Glomerular visceral epithelial cell (primary cell): ENCODE measurements at regions not wholly inside any gene's neighbourhood (a gene's known extent, or its start where the extent isn't known, plus 50 kb on each side); places are given as distances from the start of the nearest gene placed in this dataset.
"Not testable (repeated sequence)": the region's sequence is repeated elsewhere in the genome, so short reads cannot be mapped to it uniquely, and the experiment has no call there.

Experiments
- DNase-seq: peaks from one replicate; pipeline ENCODE4 v3.0.0-alpha.2; 2016; ENCODE audit errors: extremely low spot score

DNA sequence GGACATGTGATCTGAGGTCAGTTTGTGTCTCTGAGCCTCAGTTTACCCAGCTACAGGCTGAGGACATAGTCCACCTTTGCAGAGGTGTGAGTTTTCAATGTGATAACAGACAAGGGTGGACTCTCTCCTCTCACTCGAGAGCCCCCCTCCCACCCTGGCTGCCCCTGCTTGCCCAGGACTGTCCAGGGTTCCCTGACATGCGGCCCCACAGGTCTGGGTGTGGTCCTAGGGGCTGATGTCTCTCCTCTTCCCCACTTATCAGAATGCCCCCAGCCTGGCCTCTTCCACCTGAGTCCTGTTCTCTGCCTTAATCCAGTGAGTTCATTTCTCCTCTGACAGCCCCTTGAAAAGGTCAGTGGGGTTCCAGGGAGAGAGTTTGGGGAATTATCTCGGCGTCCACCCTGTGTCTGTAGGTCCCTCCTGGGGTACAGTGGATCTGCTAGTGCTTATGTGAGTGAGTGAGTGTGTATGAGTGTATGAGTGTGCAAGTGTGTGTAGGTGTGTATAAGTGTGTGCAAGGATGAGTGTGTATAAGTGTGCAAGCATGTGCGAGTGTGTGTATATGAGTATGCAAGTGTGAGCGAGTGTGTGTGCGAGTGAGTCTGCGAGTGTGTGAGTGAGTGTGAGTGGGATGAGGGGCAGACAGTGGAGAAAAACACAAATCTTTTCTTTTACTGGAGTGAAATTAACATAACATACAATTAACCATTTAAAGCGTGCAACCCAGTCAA lies 175.0 kb downstream of the IRF8 start:
- DNase-seq = no peak

DNA sequence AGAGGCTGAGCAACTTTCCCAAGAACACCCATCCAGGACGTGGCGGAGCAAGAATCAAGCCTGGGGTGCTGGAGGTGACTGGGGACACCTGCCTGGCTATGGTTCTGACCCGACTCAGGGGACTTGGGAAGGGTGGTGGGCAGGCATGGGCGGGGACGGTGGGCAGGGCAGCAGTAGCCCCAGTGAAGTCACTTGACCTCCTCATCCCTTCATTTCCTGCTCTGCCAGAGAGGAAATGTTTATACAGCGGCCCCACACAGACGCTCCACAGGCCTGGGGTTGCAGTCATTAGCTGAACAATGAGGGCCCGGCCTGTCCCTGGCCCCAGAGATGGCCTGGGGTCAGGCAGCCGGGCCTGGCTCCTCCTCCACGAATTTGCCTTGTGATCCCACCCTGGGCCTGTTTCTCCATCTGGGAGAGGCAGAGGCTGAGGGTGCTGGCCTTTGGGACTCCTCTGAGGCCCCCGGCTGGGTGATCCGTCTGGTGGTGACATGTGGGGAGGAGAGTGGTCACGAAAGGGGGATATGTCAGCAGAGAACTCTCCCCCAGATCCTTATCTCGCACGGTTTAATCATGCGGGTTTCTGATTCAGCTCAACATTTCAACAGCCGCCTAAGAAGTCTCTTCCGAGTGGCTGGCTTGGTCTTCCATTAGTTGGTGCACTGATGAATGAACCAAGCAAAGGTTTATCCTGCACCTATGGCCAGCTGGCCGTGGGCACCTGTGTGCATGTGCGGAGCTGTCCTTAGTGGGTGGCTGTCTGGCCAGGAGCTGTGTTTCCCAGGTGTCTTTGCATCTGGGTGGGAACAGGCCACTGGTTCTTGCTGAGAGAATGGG lies 175.9 kb downstream of the IRF8 start:
- no peak for DNase-seq

DNA sequence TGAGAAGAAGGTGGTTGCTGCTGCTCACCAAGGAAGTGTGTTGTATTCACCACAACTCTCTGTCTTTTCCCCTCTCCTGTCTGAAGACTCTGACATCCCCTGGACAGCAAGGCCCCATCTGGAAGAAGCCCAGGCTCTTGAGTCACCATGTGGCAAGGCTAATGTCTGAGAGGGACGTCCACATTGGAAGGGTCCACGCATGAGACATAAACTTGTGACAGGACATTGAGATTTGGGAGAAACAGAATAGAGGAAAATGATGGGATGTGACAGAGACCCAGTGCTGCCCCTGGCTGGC lies 176.5 kb downstream of the IRF8 start:
- no peak for DNase-seq

DNA sequence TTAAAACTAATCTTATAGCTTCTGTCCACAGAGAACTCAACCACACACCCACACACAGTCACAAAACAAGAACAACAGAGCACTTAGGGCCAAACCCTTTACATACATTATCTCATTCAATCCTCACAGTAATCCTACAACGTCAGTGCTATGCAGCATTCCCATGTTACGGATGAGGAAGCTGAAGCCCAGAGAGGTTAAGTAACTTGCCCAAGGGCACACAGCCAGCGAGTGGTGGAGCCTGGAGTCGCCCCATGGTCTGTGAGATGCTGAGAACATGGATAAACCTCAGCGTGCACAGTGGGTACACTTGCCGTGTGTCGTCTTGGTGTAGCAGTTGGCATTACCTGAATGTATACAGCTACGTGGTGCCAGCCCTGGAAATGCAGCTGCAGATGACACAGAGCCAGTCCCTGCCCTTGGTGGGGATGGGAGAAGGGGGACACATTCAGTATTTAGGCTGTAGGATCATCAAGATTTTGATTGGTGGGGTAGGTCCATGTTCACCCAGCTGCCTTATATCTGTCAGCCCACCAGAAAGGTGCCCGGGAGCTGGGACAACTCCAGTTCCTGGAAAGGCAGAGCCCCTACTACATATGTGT lies 177.0 kb downstream of the IRF8 start:
- DNase-seq = no peak

DNA sequence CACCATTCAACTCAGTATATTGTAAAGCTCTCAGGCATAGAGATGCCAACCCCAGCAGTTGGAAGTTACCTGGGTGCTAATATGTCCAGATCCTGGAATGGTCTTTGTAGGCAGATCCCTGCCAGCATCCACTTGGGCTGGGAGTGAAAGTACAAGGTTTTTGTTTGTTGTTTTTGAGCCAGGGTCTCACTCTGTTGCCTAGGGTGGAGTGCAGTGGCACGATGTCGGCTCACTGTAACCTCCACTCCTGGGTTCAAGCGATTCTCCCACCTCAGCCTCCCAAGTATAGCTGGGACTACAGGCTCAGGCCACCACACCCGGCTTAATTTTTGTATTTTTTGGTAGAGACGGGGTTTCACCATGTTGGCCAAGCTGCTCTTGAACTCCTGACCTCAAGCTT lies 177.6 kb downstream of the IRF8 start:
- no peak for DNase-seq

DNA sequence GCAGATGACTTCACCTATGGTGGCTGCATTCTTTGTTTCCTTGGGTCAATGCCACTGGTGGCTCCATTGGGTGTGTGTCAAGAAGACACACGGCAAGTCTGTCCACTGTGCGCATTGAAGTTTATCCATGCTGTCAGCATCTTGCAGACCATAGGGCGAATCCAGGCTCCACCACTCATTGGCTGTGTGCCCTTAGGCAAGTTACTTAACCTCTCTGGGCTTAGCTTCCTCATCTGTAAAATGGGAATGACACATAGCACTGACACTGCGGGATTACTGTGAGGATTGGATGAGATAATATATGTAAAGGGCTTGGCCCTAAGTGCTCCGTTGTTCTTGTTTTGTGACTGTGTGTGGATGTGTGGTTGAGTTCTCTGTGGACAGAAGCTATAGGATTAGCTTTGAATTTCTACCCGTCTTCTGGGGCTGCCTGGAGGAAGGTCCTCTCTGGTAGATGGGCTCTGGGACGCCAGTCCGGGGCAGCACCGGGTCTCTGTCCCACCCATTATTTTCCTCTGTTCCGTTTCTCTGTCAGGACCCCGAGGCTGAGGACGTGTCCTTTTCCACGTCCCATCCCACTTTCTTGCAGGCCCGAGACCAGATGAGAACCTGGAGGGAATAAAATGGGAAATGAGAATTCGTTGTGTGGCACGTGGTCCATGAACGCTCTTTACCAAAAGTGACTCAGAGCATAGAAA lies 178.4 kb downstream of the IRF8 start:
- no peak for DNase-seq

DNA sequence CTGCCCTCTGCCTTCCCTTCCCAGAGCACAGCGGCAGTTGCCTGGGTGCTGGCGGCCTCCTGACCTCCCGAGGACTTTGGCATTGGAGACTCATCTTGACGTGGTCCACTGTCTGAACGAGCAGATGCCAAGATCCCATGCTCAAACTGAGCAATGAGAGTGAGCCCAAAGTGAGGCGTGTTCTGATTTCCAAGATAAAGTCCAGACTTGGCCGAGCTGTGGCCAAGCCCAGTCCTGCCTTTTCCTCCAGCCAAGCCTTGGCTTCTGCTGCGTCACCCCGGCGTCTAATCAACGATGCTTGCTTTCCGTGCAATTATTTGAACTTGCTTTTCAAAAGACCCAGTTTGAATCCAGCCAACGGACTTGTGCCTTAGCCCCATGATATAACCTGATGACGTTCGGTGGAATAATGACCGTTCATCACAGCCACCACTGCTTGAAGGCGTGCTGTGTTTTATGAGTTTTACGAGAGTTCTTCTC lies 179.2 kb downstream of the IRF8 start:
- no peak for DNase-seq

DNA sequence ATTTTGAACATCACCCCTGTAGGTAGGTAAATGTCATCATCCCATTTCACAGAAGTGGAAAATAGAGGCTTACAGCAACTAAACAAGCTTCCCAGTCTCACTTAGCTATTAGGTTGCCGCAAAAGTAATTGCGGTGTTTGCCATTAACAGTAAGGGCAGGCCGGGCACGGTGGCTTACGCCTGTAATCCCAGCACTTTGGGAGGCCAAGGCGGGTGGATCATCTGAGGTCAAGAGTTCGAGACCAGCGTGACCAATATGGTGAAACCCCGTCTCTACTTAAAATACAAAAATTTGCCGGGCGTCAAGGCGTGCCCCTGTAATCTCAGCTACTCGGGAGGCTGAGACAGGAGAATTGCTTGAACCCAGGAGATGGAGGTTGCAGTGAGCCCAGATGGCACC lies 179.7 kb downstream of the IRF8 start:
- not testable (repeated sequence) for DNase-seq

DNA sequence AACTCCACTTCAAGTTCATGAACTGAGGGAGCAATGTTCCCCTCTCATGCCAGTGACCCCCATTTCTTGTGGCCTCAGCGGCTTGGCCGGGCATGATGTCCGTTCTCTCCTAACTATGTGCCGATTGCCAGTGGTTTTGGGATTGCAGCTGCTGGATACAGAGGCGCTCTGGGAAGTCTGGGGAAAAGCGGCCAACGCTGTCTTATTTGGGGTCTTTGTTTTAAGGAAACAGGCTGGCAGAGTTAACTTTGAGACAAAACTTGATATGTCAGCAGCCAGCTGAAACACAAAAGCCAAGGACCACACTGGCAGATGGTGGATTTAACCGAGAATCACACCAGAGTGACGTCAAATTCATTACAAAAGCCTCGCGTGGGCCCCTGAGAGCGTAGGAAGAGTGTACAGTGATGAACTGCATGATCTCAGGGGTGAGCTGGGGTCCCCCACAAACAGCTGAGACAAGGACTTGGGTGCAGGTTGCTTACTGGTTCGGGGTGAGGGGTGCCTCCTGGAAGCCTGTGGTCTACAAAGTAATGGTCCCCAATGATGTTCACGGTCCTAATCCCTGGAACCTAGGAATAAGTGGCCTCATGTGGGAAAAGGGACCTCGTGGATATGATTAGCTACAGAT lies 180.4 kb downstream of the IRF8 start:
- no peak for DNase-seq

DNA sequence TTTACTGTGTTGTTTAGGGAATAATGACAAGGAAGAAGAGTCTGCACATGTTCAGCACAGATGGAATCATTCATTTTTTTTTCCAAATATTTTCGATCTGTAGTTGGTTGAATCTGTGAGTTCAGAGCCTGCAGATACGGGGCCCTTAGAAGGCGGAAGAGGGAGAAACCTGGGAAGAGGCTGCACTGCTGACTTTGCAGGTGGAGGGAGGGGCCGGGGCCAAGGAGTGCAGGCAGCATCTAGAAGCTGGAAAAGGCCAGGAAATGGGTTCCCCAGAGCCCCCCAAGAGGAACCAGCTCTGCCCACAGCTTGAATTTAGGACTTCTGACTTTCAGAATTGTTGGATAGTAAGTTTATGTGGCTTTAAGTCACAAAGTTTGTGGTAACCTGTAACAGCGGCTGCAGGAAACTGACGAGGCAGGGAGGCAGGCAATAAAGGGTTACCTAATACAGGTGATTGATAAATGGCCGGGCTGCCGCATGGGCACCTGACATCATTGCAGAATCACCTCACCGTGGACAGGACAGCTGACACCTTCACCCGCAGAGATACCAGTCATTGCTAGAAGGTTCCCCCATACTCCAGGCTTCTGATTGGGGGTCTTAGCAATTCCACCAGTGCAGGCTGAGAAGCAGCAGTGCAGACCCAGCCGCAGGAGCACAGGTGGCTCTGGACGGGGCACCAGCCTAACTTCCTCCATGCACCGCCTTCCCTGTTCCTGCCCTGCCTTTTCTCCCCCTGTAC lies 181.3 kb downstream of the IRF8 start:
- DNase-seq = no peak

DNA sequence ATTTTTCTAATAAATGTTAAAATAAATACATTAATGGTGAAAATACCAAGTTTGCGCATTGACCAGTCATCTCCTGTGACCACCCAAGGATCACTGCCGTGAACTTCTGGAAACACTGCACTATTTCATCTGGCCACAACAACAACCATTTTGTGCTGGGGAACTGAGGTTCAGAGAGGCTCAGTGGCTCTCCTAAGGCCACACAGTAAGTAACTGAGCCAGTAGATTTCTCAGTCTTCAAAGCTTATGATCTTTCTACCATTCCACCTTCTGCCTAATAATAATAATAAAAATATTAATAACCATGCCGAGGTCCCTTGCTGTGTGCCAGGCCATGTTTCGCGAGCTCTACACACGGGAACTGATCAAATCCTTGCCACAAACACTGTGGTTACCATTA lies 182.0 kb downstream of the IRF8 start:
- DNase-seq = no peak

DNA sequence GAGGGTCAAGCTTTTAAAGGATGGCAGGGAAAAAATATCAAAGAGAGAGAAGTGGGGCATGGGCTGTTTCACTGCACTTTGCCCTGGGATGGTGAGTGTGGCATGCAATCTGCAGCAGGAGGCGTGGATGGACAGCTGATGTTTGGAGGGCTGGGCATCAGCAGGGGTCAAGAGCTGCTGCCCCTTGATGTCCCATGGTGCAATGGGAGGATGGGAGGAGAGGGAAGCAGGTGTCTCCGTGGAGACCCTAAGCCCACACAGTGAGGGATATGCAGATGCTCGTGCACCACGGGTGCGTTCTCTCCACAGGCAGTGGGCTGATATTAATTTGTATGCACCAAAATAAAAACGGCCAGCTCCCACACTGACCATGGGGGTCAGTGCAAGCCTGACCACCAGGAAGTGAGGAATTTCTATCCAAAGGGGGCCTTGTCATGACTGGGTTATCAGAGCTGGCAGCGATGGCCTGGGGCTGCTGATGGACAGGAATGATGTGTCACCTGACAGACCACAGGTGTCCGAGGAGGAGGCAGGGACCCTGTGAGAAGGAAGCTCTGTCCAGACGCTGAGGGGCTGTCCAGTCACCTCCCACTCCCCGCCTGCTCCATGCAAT lies 183.6 kb downstream of the IRF8 start:
- no peak for DNase-seq

DNA sequence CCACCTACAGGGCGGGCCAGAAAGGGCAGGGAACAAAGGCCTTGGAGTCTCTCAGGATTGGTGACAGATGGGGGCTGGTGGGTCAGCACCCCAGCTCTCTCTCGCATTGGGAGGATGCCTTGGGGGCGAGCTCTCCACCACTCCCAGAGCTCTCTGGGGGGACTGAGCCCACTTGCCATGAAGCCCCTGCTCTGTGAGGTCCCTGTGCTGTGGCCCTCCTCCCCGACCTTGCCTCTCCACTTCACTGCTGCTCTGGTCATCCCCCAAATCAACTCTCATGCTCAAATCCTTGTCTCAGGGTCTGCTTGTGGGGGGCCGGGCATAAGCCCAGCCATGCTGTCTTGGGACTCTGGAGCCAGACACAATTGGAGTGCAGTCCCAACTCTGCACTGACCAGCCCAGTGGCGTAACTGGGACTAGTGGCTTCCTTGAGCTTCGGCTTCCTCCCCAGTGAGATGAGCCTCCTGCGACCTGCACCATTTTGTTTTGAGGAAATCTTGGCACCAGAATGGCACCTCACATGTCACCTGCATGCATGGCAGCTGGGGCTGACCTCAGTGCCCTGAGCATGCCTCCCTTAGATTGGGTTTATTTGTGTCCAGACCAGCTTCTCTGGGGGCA lies 184.5 kb downstream of the IRF8 start:
- no peak for DNase-seq

DNA sequence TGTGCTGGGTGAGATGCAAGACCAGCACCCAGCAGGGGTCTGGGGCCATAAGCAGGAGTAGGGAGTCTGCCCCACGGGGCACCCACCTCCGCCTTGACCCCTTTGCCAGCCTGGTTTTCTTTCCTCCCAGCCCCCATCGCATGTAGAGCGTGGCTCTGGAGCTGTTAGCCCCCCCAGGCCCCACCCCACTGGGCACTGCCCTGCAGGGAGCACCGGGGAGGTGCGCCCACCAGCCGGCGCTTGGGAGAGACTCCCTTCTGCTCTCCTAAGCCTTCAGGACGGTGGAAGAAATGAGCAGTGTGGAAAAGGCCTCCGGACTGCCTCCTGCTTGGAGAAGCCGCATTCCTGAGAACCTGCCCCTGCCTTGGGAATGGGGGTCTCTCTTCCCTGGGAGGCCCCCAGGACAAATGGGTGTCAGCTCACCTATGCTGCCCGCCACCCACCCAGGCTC lies 186.2 kb downstream of the IRF8 start:
- DNase-seq = no peak

DNA sequence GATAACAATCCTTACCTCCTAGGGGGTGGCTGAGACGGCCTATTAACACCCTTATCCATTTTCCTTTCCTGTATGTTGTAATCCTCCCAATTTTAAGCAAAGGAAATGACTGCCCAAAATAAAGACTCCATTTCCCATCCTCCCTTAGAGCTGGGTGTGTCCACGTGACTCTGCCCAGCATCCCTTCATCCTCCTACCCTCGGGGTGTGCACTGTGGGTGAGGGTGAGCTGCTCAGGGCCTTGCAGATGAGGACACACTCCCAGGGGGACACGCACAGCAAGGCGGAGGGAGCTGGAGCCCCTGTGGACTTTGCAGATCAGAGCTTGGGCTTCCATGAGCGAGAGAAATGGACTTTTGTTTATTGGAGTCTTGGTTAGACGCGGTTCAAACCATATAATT lies 186.8 kb downstream of the IRF8 start:
- no peak for DNase-seq

DNA sequence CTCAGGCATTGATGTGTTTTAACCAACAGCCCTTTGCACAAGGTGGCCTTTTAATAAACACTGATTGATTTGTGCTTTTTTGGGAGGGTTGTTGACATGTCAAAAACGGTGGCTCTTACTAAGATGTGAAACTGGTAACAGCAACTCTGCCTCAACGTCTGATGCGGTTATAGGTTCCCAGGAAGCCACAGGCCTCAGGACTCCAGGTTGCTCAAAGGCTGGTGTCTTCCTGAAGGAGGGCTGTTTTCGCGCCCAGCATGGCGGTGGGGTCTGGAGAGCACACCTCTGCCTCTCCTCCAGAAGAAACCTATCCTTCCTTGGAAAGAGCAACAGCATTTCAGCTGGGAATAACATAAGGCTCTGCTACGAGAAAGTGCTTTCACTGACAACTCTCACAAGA lies 187.5 kb downstream of the IRF8 start:
- DNase-seq = no peak

DNA sequence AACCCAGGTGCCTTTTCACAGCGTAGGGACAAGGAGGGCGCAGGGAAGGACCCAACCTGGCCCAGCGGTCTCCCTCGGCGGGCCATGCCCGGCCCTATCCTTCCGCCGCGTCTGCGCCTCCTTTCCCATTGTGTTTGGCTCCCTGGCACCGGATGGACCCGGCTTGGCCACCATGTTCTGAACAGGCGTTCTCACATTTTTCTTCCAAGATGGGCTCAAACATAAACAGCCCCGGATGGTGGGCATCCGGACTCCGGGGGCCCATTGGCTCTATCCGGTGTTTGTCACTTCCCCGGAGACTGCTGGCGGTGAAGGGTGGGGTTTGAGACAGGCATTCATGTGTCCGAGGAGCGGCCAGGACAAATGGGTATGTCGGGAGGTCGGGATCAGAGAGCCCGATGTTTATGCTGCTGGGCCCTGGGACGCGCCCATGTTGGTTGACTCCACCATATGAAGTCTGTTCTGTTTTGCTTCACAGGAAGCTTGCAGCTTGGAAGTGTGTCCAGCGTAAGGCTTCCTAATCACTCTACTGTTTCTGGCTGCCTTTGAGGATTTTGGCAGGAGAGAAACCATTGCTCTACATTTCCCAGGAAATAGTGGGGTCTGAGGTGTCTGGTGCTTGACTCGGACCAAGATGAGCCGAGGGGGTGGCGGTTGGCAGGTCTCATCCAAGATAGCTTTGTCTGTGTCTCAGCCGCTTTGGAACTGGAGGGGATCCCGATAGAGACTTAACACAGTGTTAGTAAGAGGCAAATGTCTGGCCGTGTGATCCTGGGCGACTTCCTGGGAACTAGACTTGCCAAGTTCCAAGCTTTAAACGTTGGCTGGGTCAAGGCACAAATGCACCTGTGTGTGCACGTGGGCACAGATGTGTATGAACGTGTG lies 188.3 kb downstream of the IRF8 start:
- DNase-seq = no peak

DNA sequence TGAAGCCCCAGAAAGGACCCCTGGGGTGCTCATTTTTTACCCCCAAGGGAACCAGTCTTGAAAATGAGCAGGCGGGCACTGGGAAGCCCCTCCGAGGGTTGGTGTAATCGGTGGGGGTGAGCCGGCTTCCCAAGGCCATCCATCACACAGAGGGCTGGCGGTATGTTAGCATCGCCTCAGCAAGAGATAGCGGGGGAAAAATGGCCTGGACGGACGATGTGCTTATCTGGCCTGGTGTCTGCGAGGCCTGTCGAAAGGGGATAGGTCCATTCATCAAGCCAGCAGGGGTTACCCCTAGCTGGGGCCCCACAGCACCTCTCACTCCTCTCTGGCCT lies 188.9 kb downstream of the IRF8 start:
- no peak for DNase-seq

DNA sequence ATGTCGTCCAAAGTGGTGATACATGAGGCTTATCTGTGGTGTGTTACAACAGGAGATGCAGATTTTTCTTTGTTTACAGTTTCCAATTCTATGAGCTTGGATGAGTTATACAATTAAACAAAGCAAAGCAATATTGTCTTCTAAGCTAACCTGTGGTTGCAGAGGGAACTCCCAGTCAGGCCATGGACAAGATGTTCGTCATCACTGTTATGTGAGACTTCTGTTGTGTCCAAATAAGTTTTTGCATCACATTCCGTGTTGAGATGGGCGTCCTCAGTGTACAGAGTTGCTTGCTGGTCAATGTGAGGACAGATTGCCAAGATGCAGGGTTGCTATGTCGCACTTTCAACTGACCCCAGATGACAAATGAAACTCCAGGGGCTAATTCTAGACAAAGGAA lies 189.3 kb downstream of the IRF8 start:
- no peak for DNase-seq
